ENCODE measurements at regions not wholly inside any gene's neighbourhood (a gene's known extent, or its start where the extent isn't known, plus 50 kb on each side); places are given as distances from the start of the nearest gene placed in this dataset.

DNA sequence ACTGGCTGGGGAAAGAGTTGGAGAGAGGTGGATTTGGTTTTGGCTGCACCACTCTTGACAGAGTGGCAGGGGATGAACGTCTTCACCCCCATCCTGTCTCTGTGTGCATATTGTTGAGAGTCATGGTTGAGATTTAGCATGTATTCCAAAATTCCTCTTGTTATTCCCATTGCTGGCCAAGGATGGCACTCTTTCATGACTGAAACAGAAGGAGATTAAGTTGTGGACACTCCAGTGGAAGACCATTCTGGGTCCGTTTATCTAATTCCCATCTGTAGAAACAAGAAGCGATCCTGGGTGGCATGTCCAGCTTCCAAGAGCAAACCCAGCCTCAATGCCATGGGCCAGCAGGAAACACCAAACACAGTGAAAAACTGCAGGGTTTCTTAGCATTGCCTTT is 469.0 kb upstream of the IGFBP3 start:
- DNase-seq, result no peak
- no peak overlapping the region for H2AFZ ChIP-seq
- H3K27ac ChIP-seq, result no peak overlapping the region
- TF ChIP-seq EZH2 (IDR thresholded peaks at IDR 0.05; ENCODE audit: insufficient read depth, poor library complexity, severe bottlenecking), result no peak
- TF ChIP-seq EZH2phosphoT487 (IDR thresholded peaks at IDR 0.05; ENCODE audit: insufficient read depth, low read depth), result no peak
- no peak overlapping the region for H3K4me2 ChIP-seq (ENCODE audit: unreplicated experiment)
- no peaks in the 10 kb centered on the region for H3K27me3 ChIP-seq (replicated peaks; ENCODE audit: insufficient read depth)
- 92 to 98% methylated on average over 3 of the region's 3 CpGs for WGBS, 2 experiments (ENCODE audit: low coverage in 1 of 2, low lambda C conversion rate in 2 of 2, missing lambda C conversion rate in 2 of 2)
- no peak overlapping the region for H3K9ac ChIP-seq
- H3K9me3 ChIP-seq (ENCODE audit: low read depth), result no peaks in the 10 kb centered on the region
- H4K20me1 ChIP-seq (ENCODE audit: insufficient read depth), result no peaks in the 10 kb centered on the region
- H3K4me1 ChIP-seq (ENCODE audit: insufficient read depth), result peaks cover 28% of the 10 kb centered on the region
- H3K36me3 ChIP-seq (ENCODE audit: low read depth), result no peaks in the 10 kb centered on the region
- H3F3A ChIP-seq (ENCODE audit: insufficient read depth), result peaks cover 18% of the 10 kb centered on the region
- H3K9me2 ChIP-seq (ENCODE audit: insufficient read depth), result no peaks in the 10 kb centered on the region
- in situ Hi-C loops (cut with MboI), result no loop called here
- H3K4me3 ChIP-seq, result no peak overlapping the region
- H3K79me2 ChIP-seq (ENCODE audit: insufficient read depth), result no peaks in the 10 kb centered on the region

DNA sequence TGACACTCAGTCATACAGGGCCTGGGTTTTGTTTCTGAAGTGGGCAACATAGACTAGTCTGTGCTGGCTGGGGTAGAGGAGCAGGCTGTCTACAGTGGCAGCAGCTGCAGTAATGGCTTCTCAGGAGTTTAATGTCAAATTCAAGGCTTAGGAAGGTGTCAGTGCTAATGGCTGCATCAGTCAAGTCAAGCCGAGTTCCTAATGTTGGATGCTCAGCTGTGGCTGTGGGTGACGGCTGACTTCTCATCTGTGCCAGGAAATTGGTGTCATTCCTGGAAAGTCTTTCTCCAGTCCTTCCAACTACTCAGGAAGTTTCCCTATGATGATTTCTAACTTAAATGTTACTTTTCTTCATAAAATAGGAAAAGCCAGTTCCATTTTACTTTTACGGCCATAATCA is 468.1 kb upstream of the IGFBP3 start:
- H3K9me2 ChIP-seq (ENCODE audit: insufficient read depth), result no peaks in the 10 kb centered on the region
- no peaks in the 10 kb centered on the region for H4K20me1 ChIP-seq (ENCODE audit: insufficient read depth)
- no peak overlapping the region for H3K4me2 ChIP-seq (ENCODE audit: unreplicated experiment)
- DNase-seq, result no peak
- in situ Hi-C loops (cut with MboI), result no loop called here
- H3F3A ChIP-seq (ENCODE audit: insufficient read depth), result peaks cover 27% of the 10 kb centered on the region
- H3K4me3 ChIP-seq, result no peak overlapping the region
- H3K9ac ChIP-seq, result no peak overlapping the region
- H3K27me3 ChIP-seq (replicated peaks; ENCODE audit: insufficient read depth), result no peaks in the 10 kb centered on the region
- no peaks in the 10 kb centered on the region for H3K79me2 ChIP-seq (ENCODE audit: insufficient read depth)
- no peak overlapping the region for H3K27ac ChIP-seq
- 65 to 74% methylated on average over 3 of the region's 3 CpGs for WGBS, 2 experiments (ENCODE audit: low coverage in 1 of 2, low lambda C conversion rate in 2 of 2, missing lambda C conversion rate in 2 of 2)
- no peak overlapping the region for H2AFZ ChIP-seq
- no peak for TF ChIP-seq EZH2phosphoT487 (IDR thresholded peaks at IDR 0.05; ENCODE audit: insufficient read depth, low read depth)
- TF ChIP-seq EZH2 (IDR thresholded peaks at IDR 0.05; ENCODE audit: insufficient read depth, poor library complexity, severe bottlenecking), result no peak
- H3K36me3 ChIP-seq (ENCODE audit: low read depth), result no peaks in the 10 kb centered on the region
- no peaks in the 10 kb centered on the region for H3K9me3 ChIP-seq (ENCODE audit: low read depth)
- peaks cover 34% of the 10 kb centered on the region for H3K4me1 ChIP-seq (ENCODE audit: insufficient read depth)

GRCh38 chr7:46387646-46388045 is 466.6 kb upstream of the IGFBP3 start:
- in situ Hi-C loops (cut with MboI), result no loop called here
- H3K79me2 ChIP-seq (ENCODE audit: insufficient read depth), result no peaks in the 10 kb centered on the region
- H3K27me3 ChIP-seq (replicated peaks; ENCODE audit: insufficient read depth), result no peaks in the 10 kb centered on the region
- H3K4me3 ChIP-seq, result no peak overlapping the region
- H3K9me2 ChIP-seq (ENCODE audit: insufficient read depth), result no peaks in the 10 kb centered on the region
- H3K4me1 ChIP-seq (ENCODE audit: insufficient read depth), result peaks cover 45% of the 10 kb centered on the region
- TF ChIP-seq EZH2phosphoT487 (IDR thresholded peaks at IDR 0.05; ENCODE audit: insufficient read depth, low read depth) (0 out of 2 replicates have a peak, but pooled peaks have one; percentile 45), EZH2 (IDR thresholded peaks at IDR 0.05; ENCODE audit: insufficient read depth, poor library complexity, severe bottlenecking) (no peak)
- H3K9me3 ChIP-seq (ENCODE audit: low read depth), result no peaks in the 10 kb centered on the region
- H3K36me3 ChIP-seq (ENCODE audit: low read depth), result no peaks in the 10 kb centered on the region
- 0 out of 2 replicates have a peak overlapping the region, but pooled peaks have one; percentile 47 for H3K9ac ChIP-seq
- no peaks in the 10 kb centered on the region for H4K20me1 ChIP-seq (ENCODE audit: insufficient read depth)
- WGBS, 2 experiments (ENCODE audit: low coverage in 1 of 2, low lambda C conversion rate in 2 of 2, missing lambda C conversion rate in 2 of 2), result 8 to 17% methylated on average over 1 of the region's 1 CpG
- peak overlapping the region; percentile 2 for H3K4me2 ChIP-seq (ENCODE audit: unreplicated experiment)
- peak; percentile 90 for DNase-seq
- peaks cover 27% of the 10 kb centered on the region for H3F3A ChIP-seq (ENCODE audit: insufficient read depth)
- no peak overlapping the region for H2AFZ ChIP-seq
- peak overlapping the region; percentile 90 for H3K27ac ChIP-seq

DNA sequence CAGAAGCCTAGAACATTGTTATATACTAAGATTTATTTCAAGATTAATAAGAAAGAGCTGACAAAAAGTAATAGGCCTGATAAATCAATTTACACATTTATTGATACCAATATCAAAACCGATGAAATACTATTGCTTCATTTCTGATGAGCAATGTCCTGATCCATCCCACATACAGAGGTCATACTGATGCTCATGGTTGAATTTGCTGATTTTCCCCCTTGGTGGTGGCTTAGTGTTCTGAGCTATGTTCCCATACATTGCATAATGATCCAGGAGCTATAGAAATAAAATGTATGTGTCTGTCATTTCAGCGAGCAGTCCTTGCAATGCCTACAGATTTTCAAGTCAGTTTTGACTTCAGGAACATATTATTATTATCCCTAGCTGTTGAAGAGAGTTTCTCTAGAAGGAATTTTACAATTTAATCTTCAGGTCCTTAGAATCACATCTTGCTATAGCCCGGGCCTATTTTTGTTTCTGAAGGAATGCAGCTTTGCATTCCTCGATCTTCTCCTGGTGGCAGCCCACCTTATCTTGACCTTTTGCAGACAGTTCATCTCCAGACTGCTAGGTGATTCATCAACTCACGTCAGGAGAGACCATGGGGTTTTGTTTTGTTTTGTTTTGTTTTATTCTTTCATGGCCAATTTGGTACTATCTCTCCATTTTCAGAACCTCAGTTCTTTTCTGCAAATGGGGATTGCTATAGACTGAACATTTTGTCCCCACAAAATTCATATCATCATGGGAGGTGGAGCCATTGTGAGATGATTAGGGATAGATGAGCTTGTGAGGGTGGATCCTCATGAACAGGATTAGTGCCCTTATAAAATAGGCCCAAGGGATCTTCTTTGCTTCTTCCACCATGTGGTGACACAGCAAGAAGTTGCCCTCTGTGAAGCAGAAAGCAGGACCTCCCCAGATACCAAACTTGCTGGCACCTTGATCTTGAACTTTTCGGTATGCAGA is 465.6 kb upstream of the IGFBP3 start:
- H3K36me3 ChIP-seq (ENCODE audit: low read depth), result no peaks in the 10 kb centered on the region
- peak; percentile 23 for DNase-seq
- no peaks in the 10 kb centered on the region for H3K79me2 ChIP-seq (ENCODE audit: insufficient read depth)
- H3K4me3 ChIP-seq, result no peak overlapping the region
- TF ChIP-seq EZH2 (IDR thresholded peaks at IDR 0.05; ENCODE audit: insufficient read depth, poor library complexity, severe bottlenecking), result no peak
- no peak for TF ChIP-seq EZH2phosphoT487 (IDR thresholded peaks at IDR 0.05; ENCODE audit: insufficient read depth, low read depth)
- peaks cover 27% of the 10 kb centered on the region for H3F3A ChIP-seq (ENCODE audit: insufficient read depth)
- H3K9me3 ChIP-seq (ENCODE audit: low read depth), result no peaks in the 10 kb centered on the region
- in situ Hi-C loops (cut with MboI), result no loop called here
- WGBS, 2 experiments (ENCODE audit: low coverage in 1 of 2, low lambda C conversion rate in 2 of 2, missing lambda C conversion rate in 2 of 2), result 76 to 79% methylated on average over 6 of the region's 6 CpGs
- no peaks in the 10 kb centered on the region for H3K9me2 ChIP-seq (ENCODE audit: insufficient read depth)
- H3K9ac ChIP-seq, result peak overlapping the region; percentile 47
- peak overlapping the region; percentile 2 for H3K4me2 ChIP-seq (ENCODE audit: unreplicated experiment)
- peaks cover 45% of the 10 kb centered on the region for H3K4me1 ChIP-seq (ENCODE audit: insufficient read depth)
- no peaks in the 10 kb centered on the region for H4K20me1 ChIP-seq (ENCODE audit: insufficient read depth)
- H3K27me3 ChIP-seq (replicated peaks; ENCODE audit: insufficient read depth), result no peaks in the 10 kb centered on the region
- H2AFZ ChIP-seq, result no peak overlapping the region
- peak overlapping the region; percentile 90 for H3K27ac ChIP-seq

Data from GM23248 (cell line).